ENCODE measurements at regions not wholly inside any gene's neighbourhood (a gene's known extent, or its start where the extent isn't known, plus 50 kb on each side); places are given as distances from the start of the nearest gene placed in this dataset.

GRCh38 chr13:55464222-55464621 is 1676.5 kb upstream of the PRR20A start:
- no peak for DNase-seq (ENCODE audit: low spot score)

GRCh38 chr13:55467476-55467875 is 1673.2 kb upstream of the PRR20A start:
- DNase-seq (ENCODE audit: low spot score) = no peak

- DNase-seq (ENCODE audit: low spot score) = no peak
Observed at GRCh38 chr13:55483626-55484158, 1657.0 kb upstream of the PRR20A start.

GRCh38 chr13:55493297-55493696 is 1647.4 kb upstream of the PRR20A start:
- DNase-seq (ENCODE audit: low spot score) = no peak

- peak; percentile 57 for DNase-seq (ENCODE audit: low spot score)
Observed at GRCh38 chr13:55497486-55497885, 1643.2 kb upstream of the PRR20A start.

GRCh38 chr13:55500694-55501093 is 1640.0 kb upstream of the PRR20A start:
- DNase-seq (ENCODE audit: low spot score) = no peak

- DNase-seq (ENCODE audit: low spot score) = no peak
Observed at GRCh38 chr13:55516610-55517009, 1624.1 kb upstream of the PRR20A start.

GRCh38 chr13:55517312-55517711 is 1623.4 kb upstream of the PRR20A start:
- no peak for DNase-seq (ENCODE audit: low spot score)

GRCh38 chr13:55528434-55528833 is 1612.3 kb upstream of the PRR20A start:
- no peak for DNase-seq (ENCODE audit: low spot score)

GRCh38 chr13:55534306-55534705 is 1606.4 kb upstream of the PRR20A start:
- DNase-seq (ENCODE audit: low spot score) = peak; percentile 63

- no peak for DNase-seq (ENCODE audit: low spot score)
Observed at GRCh38 chr13:55538424-55538823, 1602.3 kb upstream of the PRR20A start.

GRCh38 chr13:55543053-55543452 is 1597.7 kb upstream of the PRR20A start:
- DNase-seq (ENCODE audit: low spot score) = no peak

- DNase-seq (ENCODE audit: low spot score) = no peak
Observed at GRCh38 chr13:55550624-55551023, 1590.1 kb upstream of the PRR20A start.

GRCh38 chr13:55553701-55554100 is 1587.0 kb upstream of the PRR20A start:
- peak; percentile 96 for DNase-seq (ENCODE audit: low spot score)

- DNase-seq (ENCODE audit: low spot score) = peak; percentile 65
Observed at GRCh38 chr13:55554741-55555140, 1586.0 kb upstream of the PRR20A start.

- no peak for DNase-seq (ENCODE audit: low spot score)
Observed at GRCh38 chr13:55560331-55560730, 1580.4 kb upstream of the PRR20A start.

GRCh38 chr13:55563267-55563666 is 1577.5 kb upstream of the PRR20A start:
- DNase-seq (ENCODE audit: low spot score) = peak; percentile 53

GRCh38 chr13:55566334-55566733 is 1574.4 kb upstream of the PRR20A start:
- DNase-seq (ENCODE audit: low spot score) = no peak

GRCh38 chr13:55566779-55567178 is 1573.9 kb upstream of the PRR20A start:
- DNase-seq (ENCODE audit: low spot score) = no peak

- no peak for DNase-seq (ENCODE audit: low spot score)
Observed at GRCh38 chr13:55567721-55568625, 1572.7 kb upstream of the PRR20A start.

- no peak for DNase-seq (ENCODE audit: low spot score)
Observed at GRCh38 chr13:55569082-55569481, 1571.6 kb upstream of the PRR20A start.

GRCh38 chr13:55569514-55569913 is 1571.2 kb upstream of the PRR20A start:
- no peak for DNase-seq (ENCODE audit: low spot score)

GRCh38 chr13:55570371-55570770 is 1570.3 kb upstream of the PRR20A start:
- no peak for DNase-seq (ENCODE audit: low spot score)

Data from cerebellar cortex (tissue), 1 donor.